ENCODE measurements at regions not wholly inside any gene's neighbourhood (a gene's known extent, or its start where the extent isn't known, plus 50 kb on each side); places are given as distances from the start of the nearest gene placed in this dataset.

DNA sequence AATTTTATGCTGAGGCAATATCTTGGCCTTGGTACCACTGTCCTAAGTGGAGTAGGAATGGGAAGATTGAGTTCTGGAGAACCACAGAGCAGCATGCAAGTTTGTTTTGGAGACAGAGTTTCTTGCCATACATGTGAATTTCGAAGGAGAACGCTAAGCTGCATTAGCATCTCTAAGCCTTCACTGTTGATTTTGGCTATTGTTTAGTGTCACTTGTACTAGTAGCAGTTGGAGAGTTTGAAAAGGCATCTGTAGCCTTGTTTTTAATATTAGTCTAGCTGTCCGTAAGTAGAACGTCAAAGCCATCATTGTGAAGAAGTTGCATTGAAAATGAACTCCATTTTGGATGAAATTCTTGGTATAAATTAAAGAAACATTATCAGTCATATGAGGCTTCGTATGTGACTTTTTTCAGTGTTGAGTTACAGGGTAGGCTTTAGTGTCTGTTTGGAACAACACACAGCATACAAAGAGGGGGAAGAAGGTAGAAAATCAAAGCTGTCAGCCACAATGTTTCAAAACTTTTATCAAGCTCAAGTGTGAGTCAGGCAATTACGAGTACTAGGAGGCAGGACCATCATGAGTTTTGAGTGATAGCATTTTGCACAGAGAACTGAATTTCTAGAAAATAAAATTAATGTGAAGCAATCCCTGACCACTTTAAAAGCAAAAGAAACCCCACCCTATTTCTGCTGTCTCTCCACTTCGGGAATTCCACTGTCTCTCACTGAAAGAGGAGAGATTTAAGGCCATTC is 70.2 kb upstream of the NAV3 start:
- dilution Hi-C loops (cut with MboI; ENCODE audit: extremely low pct_ligation_motif_present, low sequenced_read_pairs): no loop called here
- CTCF ChIA-PET: no interaction called here
- no peak overlapping the region for H3K4me3 ChIP-seq (replicated peaks in 1 of 3; ENCODE audit: insufficient read depth in 1 of 3, low read depth in 1 of 3, low read length in 3 of 3)
- H3K9ac ChIP-seq (replicated peaks; ENCODE audit: extremely low read depth, insufficient read depth, low read length): no peak overlapping the region
- H3K9me3 ChIP-seq (replicated peaks; ENCODE audit: control insufficient read depth, insufficient read depth, low read length): no peaks in the 10 kb centered on the region
- H2AFZ ChIP-seq (ENCODE audit: low read depth, low read length): no peak overlapping the region
- H3K4me1 ChIP-seq (ENCODE audit: control insufficient read depth, extremely low read depth, insufficient read depth, low read length): peaks cover 4% of the 10 kb centered on the region
- H4K20me1 ChIP-seq (replicated peaks; ENCODE audit: control insufficient read depth, extremely low read depth, insufficient read depth, low read length): no peaks in the 10 kb centered on the region
- no peak for TF ChIP-seq JUN (IDR thresholded peaks at IDR 0.05; ENCODE audit: borderline replicate concordance, insufficient read depth, insufficient read length, low read depth)
- no peak for TF ChIP-seq MYC (IDR thresholded peaks at IDR 0.05; ENCODE audit: low read depth, low read length)
- no peak for TF ChIP-seq EZH2 (IDR thresholded peaks at IDR 0.05; ENCODE audit: borderline replicate concordance, low read depth, low read length, severe bottlenecking)
- TF ChIP-seq GATA2 (IDR thresholded peaks at IDR 0.05; ENCODE audit: insufficient read depth, insufficient read length, low read depth, low read length): no peak
- TF ChIP-seq POLR2AphosphoS5 (IDR thresholded peaks at IDR 0.05; ENCODE audit: insufficient read depth, low read depth, low read length): no peak
- TF ChIP-seq FOS (IDR thresholded peaks at IDR 0.05; ENCODE audit: borderline replicate concordance, insufficient read depth, low read length): no peak
- TF ChIP-seq, protein P1, sequence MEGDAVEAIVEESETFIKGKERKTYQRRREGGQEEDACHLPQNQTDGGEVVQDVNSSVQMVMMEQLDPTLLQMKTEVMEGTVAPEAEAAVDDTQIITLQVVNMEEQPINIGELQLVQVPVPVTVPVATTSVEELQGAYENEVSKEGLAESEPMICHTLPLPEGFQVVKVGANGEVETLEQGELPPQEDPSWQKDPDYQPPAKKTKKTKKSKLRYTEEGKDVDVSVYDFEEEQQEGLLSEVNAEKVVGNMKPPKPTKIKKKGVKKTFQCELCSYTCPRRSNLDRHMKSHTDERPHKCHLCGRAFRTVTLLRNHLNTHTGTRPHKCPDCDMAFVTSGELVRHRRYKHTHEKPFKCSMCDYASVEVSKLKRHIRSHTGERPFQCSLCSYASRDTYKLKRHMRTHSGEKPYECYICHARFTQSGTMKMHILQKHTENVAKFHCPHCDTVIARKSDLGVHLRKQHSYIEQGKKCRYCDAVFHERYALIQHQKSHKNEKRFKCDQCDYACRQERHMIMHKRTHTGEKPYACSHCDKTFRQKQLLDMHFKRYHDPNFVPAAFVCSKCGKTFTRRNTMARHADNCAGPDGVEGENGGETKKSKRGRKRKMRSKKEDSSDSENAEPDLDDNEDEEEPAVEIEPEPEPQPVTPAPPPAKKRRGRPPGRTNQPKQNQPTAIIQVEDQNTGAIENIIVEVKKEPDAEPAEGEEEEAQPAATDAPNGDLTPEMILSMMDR (IDR thresholded peaks at IDR 0.05; ENCODE audit: extremely low read depth in 1 of 2, insufficient read depth in 1 of 2, low read depth in 1 of 2, low read length in 2 of 2): no peak
- TF ChIP-seq POLR2A (IDR thresholded peaks at IDR 0.05; ENCODE audit: low read depth, low read length): no peak
- TF ChIP-seq, protein P2, sequence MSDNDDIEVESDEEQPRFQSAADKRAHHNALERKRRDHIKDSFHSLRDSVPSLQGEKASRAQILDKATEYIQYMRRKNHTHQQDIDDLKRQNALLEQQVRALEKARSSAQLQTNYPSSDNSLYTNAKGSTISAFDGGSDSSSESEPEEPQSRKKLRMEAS (IDR thresholded peaks at IDR 0.05; ENCODE audit: insufficient read depth, insufficient read length): no peak
- H3K9me1 ChIP-seq (replicated peaks; ENCODE audit: control insufficient read depth, extremely low read depth, insufficient read depth, low read length): no peaks in the 10 kb centered on the region
- no peaks in the 10 kb centered on the region for H3K79me2 ChIP-seq (ENCODE audit: control insufficient read depth, insufficient read depth, low read length)
- H3K27ac ChIP-seq (ENCODE audit: insufficient read depth, low read depth, low read length): no peak overlapping the region
- no TSS peak for BruUV-seq (replicated peaks)
- FAIRE-seq (no peak), DNase-seq (ENCODE audit: low read depth, low spot score) (no peak)
- H3K36me3 ChIP-seq (ENCODE audit: control insufficient read depth in 2 of 2, extremely low read depth in 1 of 2, insufficient read depth in 2 of 2, low read length in 2 of 2): no peaks in the 10 kb centered on the region
- no peak overlapping the region for H3K4me2 ChIP-seq (ENCODE audit: insufficient read depth, low read length)
- intact Hi-C loops (cut with micrococcal nuclease): no loop called here
- POLR2A ChIA-PET: no interaction called here
- no peaks in the 10 kb centered on the region for H3K27me3 ChIP-seq (ENCODE audit: control insufficient read depth in 2 of 2, insufficient read depth in 2 of 2, low read length in 2 of 2)

All from endothelial cell of umbilical vein (primary cell).